H54 (cell line): ENCODE measurements at regions not wholly inside any gene's neighbourhood (a gene's known extent, or its start where the extent isn't known, plus 50 kb on each side); places are given as distances from the start of the nearest gene placed in this dataset.
"Not testable (repeated sequence)": the region's sequence is repeated elsewhere in the genome, so short reads cannot be mapped to it uniquely, and the experiment has no call there.

Experiments
- DNase-seq: peaks from one replicate; pipeline ENCODE4 v3.0.0; 2011; ENCODE audit warnings: low spot score, mixed read lengths; ENCODE audit not compliant: insufficient read length
- FAIRE-seq: peaks from 3 replicates; lab custom pipeline; 2011; peaks lifted over from hg19 to GRCh38; lab: Jason Lieb, UNC
- POLR2A ChIP-seq: IDR thresholded peaks from 2 replicates; pipeline ENCODE4 v1.6.1; 2011; ENCODE audit warnings: low read depth, mild to moderate bottlenecking, low read length

DNA sequence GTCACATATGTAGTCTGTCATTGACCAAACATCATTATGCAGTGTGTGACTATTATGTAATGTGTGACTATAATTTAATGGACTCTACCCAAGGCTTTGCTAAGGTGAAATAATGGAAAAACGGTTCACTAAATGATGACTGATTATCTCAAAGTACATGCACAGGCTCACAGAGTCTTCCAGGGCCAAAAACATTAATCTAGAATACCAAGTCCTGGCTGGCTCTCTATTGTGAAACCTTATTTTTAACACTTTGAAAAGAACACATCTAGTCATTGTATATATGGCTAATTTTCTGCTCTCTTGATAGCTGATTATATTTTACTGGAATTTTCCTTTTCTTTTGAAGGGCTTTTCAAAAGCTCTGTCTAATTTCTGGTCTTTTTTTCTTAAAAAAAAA lies 102.9 kb upstream of the THUMPD2 start:
- no peak for TF ChIP-seq POLR2A
- FAIRE-seq: no peak
- DNase-seq: no peak

DNA sequence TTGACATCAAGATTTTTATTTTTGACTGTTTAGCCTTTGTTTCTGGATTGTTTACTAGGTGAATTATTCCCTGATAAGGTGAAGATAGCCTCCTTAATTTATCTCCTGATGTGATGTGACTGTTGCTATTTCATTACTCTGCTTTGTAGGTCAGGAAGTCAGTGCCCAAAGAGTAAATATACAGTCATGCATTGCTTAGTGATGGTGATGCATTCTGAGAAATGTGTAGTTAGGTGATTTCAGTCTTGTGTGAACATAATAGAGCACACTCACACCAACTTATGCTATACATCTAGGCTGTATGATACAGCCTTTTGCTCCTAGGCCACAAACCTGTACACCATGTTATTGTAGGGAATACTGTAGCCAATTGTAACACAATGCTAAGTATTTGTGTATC lies 102.4 kb upstream of the THUMPD2 start:
- DNase-seq (no peak), FAIRE-seq (peak; percentile 88)
- no peak for TF ChIP-seq POLR2A

DNA sequence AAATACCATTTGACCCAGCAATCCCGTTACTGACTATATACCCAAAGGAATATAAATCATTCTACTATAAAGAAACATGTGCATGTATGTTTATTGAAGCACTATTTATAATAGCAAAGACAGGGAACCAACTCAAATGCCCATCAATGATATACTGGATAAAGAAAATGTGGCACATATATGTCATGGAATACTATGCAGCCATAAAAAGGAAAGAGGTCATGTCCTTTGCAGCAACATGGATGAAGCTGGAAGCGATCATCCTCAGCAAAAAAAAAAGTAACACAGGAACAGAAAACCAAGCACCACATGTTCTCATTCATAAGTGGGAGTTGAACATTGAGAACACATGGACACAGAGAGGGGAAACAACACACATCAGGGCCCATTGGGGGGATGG lies 99.9 kb upstream of the THUMPD2 start:
- DNase-seq, FAIRE-seq: not testable (repeated sequence)

DNA sequence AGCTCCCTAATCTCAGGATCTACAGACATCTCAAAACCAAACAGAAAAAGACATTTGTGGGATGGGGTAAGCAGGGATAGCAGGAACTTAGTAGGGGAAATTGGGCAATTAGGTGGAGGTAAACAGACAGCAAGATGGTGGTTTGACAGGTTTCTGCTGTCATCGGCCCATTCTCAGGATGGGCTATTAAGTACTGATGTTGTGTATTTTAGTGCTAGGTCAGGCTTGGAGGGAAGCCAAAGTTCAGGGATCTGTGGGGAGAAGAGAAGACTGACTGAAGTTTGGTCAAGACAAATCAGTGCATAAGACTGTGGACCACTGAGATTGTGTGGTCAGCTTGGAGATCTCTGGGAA lies 96.8 kb upstream of the THUMPD2 start:
- FAIRE-seq: no peak
- DNase-seq: no peak
- no peak for TF ChIP-seq POLR2A

DNA sequence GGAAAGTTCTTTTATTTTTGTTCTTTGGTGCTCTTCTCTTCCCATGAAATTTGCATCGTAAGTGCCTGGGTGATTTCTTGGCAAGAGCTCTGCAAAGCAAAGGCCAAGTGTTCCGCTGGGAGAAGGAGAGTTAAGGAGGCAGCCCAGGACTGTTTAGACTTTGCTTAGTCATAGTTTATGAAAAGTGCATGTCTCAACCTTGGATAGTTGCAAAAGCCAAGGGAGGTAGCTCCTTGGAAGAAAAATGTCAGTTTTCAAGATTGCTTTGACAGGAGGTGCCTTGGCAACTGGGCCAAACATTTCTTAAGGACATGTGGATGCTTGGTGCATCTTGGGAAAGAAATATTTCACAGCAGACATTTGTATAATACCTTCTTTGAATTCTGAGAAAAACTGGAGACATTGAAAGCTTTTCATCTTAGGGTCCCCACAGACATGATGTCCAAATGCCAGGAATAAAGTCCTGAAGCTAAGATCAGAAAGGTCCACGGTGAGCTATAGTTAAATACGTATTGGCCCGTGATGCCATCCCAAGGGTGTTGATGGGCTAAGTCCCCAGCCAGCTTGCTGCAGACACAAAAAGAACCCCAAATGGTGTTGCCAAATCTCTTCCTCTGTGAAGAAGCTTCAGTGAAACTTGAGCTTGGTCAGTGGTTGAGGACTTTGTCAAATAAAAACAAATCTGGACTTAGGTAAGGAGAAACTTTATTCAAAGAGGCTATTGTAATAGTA lies 96.3 kb upstream of the THUMPD2 start:
- TF ChIP-seq POLR2A: no peak
- no peak for DNase-seq
- FAIRE-seq: no peak

DNA sequence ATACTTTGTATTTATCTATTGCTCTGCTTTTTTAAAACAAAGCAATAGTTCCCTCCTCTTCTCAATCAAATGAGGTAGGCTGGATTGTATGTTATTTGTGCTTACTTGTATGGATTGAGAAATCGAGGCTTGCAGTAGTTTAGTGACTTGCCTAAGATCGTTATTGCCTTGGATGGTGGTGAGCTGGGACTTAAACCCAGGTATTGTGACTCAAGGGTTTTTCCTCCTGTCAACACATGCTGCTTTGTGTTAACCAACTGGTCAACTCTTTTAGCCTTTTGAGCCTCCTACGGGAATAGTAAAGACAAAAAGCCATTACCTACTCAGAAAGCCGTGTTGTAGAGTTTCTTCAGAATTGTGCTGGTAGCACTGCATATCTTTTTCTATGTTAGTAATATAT lies 95.2 kb upstream of the THUMPD2 start:
- no peak for TF ChIP-seq POLR2A
- FAIRE-seq: no peak
- DNase-seq: no peak

DNA sequence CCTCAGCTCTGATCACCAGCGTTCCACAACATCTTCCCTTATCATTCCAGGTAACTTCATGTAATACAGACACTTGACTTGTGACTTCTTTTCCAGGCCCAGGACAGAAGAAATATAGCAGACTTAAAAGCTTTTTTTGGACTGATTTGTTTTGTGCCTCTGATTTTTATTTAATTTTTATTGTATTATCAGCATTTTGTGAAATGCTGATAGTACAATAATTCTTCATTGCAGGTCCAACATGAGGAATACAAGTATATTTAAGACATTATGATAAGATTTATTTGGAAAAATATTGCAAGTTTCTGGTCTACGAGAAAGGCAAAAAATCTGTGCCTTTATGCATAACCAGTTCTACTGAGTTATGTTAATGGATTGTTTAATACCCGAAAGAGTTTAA lies 94.5 kb upstream of the THUMPD2 start:
- TF ChIP-seq POLR2A: no peak
- DNase-seq (no peak), FAIRE-seq (no peak)

DNA sequence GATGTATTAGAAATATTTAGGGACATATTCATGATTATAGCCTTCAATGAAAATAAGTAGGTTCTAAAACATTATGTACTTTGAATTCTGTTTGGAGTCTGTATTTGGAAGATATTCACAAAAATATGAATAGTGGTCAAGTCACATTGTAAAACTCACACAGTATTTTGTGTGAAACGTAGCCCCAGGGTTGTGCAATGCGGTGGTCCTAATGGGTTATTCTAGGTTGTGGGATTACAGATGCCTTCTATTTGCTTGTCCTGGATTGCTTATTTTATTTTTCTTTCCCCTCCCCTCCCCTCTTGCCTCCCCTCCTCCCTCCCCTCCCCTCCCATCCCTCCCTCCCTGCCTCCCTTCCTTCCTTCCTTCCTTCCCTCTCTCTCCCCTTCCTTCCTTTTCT lies 93.7 kb upstream of the THUMPD2 start:
- no peak for FAIRE-seq

DNA sequence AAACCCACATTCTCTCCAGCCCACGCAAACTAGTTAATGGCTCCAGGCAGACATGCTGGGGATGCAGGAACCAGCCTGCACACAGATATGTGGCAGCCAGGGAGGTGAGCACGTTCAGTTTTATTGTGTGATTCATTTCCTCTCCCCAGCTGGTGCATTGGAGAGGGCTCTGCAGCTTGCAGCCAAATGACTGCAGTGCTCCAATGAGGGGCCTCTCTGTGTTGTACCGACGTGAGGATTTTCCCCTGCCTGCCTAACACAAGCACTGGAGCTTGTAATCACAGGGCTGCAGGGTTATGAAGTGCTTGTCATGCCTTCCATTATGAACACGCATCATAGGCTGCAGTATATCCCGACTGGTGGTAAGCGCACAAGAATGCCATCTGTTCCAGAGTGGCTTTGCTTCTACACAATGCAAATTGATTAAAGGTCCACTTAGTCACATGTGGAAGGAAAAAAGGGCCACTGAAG lies 92.3 kb upstream of the THUMPD2 start:
- DNase-seq (peak; percentile 53), FAIRE-seq (peak; percentile 92)

More for the DNA sequence above, 93.7 kb upstream of the THUMPD2 start:
- TF ChIP-seq POLR2A: no peak
- no peak for DNase-seq

DNA sequence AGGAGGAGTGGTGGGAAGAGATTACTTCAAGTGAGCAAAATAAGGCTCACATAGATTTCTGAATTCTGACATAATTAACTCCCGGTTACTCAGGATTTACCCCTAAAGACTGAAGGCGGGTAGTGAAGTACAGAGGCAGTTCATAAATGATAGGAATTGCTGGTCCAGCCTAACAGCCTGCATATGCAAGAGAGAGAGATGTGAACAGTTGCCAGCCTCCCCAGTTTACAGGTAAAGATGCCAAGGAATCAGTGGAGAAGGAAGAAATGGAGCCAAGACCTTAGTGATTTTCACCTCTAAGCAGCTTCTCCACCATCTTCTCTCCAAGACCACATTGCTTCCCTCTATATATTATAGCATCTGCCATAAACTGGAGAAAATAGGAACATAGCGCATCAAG lies 91.8 kb upstream of the THUMPD2 start:
- TF ChIP-seq POLR2A: no peak
- DNase-seq (no peak), FAIRE-seq (no peak)

More for the DNA sequence above, 92.3 kb upstream of the THUMPD2 start:
- no peak for TF ChIP-seq POLR2A

DNA sequence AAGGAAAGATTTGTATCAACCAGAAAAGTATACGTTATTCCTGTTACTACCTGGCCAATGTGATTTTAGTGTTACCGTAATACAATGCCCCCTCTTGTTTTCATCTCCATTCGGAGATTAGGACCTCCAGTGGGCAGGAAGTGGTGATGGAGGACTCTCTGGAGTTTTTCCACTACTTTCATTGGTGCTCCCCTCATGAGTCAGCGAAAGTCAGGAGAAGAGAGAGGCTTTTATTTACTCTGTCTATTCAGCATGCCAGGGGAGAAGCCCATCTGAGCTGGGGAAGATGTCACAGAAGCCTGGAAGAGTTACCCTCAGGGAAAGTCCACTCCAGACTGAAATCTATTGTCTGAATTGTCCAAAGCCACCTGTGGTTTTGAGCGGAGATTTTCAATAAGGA lies 88.2 kb upstream of the THUMPD2 start:
- TF ChIP-seq POLR2A: no peak
- no peak for DNase-seq
- FAIRE-seq: no peak

DNA sequence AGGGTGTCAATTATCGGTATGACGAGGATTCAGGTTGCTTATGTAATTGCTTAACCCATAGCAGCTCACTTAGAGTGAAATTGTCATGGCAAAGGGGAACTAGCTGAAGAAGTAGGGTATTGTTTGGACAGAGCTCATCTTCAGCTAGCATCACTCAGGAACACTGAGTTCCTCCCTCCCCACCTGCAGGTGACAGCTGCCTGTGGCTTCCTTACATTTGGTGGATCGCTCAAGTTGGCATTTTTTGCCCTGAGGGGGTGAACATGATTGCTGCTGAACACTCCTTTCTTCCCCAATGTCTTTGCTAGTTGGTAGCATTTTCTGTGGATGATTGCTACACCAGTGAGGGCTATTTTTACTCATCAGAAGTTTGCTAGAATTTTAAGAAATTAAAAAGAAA lies 86.7 kb upstream of the THUMPD2 start:
- DNase-seq: no peak
- no peak for FAIRE-seq
- no peak for TF ChIP-seq POLR2A

DNA sequence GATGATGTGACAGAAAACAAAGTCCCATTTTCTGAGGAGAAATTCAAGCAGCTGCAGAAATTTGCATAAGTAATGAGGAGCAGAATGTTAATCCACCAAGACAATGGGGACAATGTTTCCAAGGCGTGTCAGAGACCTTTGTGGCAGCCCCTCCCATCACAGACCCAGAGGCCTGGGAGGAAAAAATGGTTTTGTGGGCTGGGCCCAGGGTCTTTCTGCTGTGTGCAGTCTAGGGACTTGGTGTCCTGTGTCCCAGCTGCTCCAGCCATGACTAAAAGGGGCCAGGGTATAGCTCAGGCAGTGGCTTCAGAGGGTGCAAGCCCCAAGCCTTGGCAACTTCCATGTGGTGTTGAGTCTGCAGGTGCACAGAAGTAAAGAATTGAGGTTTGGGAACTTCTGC lies 84.6 kb upstream of the THUMPD2 start:
- not testable (repeated sequence) for DNase-seq, FAIRE-seq

DNA sequence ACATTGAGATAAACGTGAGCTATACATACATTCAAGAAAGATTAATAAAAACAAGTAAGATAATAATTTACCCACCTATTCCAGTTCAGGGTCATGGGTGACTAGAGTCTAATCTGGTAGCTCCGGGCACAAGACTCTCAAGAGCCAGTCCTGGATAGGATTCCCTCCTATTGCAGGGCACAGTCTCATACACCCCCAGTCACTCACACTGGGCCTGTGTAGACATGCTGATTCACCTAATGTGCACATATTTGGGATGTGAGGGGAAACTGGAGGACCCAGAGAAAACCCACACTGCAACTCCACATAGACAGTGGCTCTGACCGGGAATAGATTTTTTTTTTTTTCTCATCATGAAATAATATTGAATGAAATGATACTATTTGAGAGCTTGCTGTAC lies 81.5 kb upstream of the THUMPD2 start:
- no peak for TF ChIP-seq POLR2A
- no peak for FAIRE-seq
- DNase-seq: no peak

DNA sequence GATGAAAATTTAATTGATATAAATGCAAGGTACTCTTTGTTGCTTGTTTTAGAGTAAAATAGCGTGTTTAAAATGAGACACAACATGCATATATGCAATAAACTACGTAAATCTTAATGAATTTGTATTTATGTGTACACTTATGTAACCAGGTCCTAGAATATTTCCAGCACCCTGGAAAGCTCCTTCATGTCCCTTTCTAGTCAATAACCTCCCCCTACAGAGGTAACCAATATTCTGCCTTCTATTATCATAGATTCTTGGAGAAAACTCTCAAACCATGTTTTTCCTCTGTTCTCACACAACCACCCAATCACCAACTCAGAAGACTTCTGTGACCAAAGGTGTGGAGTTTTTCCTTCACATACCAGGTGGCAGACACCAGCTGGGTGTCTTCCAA lies 79.6 kb upstream of the THUMPD2 start:
- FAIRE-seq (no peak), DNase-seq (no peak)
- no peak for TF ChIP-seq POLR2A
